Bronchial epithelial cell (primary cell): ENCODE measurements at regions not wholly inside any gene's neighbourhood (a gene's known extent, or its start where the extent isn't known, plus 50 kb on each side); places are given as distances from the start of the nearest gene placed in this dataset.

Experiments used
- DNase-seq: peaks from one replicate; pipeline ENCODE4 v3.0.0-alpha.2; 2010; ENCODE audit warnings: low read depth
- FAIRE-seq: peaks from 2 replicates; lab custom pipeline; 2011; peaks lifted over from hg19 to GRCh38; lab: Jason Lieb, UNC
- H3K27me3 ChIP-seq: 2 replicates; pipeline ENCODE4 v1.5.1; 2011; ENCODE audit warnings: low read length; ENCODE audit not compliant: control insufficient read depth, insufficient read depth
- H3K36me3 ChIP-seq: 2 replicates; pipeline ENCODE4 v1.5.1; 2011; ENCODE audit warnings: low read length; ENCODE audit not compliant: control insufficient read depth, insufficient read depth
- H3K4me3 ChIP-seq: 2 replicates; pipeline ENCODE4 v1.5.1; 2011; ENCODE audit warnings: mild to moderate bottlenecking, low read depth, low read length, control low read depth
- CTCF ChIP-seq: IDR thresholded peaks from 2 replicates; pipeline ENCODE4 v1.5.1; 2011; ENCODE audit warnings: mild to moderate bottlenecking, moderate library complexity, low read length, control low read depth, inconsistent platforms; ENCODE audit not compliant: insufficient read depth, severe bottlenecking

GRCh38 chr3:23028294-23028693 lies 174.8 kb upstream of the UBE2E2 start:
- Histone ChIP-seq H3K36me3 (no peaks in the 10 kb centered on the region), H3K27me3 (no peaks in the 10 kb centered on the region), H3K4me3 (no peak overlapping the region)
- no peak for TF ChIP-seq CTCF
- no peak for FAIRE-seq
- no peak for DNase-seq

GRCh38 chr3:23029001-23029400 lies 174.1 kb upstream of the UBE2E2 start:
- H3K27me3 ChIP-seq, result no peaks in the 10 kb centered on the region
- no peak for FAIRE-seq
- TF ChIP-seq CTCF, result no peak
- no peaks in the 10 kb centered on the region for H3K36me3 ChIP-seq
- DNase-seq, result no peak
- no peak overlapping the region for H3K4me3 ChIP-seq

- TF ChIP-seq CTCF, result no peak
- DNase-seq, result peak; percentile 68
- no peak for FAIRE-seq
- Histone ChIP-seq H3K27me3 (no peaks in the 10 kb centered on the region), H3K36me3 (no peaks in the 10 kb centered on the region), H3K4me3 (no peak overlapping the region)
Measured at GRCh38 chr3:23035927-23036640, 167.0 kb upstream of the UBE2E2 start.

- DNase-seq (no peak), FAIRE-seq (no peak)
- TF ChIP-seq CTCF, result no peak
- no peaks in the 10 kb centered on the region for H3K36me3 ChIP-seq
- H3K4me3 ChIP-seq, result no peak overlapping the region
- no peaks in the 10 kb centered on the region for H3K27me3 ChIP-seq
Measured at GRCh38 chr3:23036728-23037127, 166.4 kb upstream of the UBE2E2 start.

GRCh38 chr3:23038471-23038870 lies 164.7 kb upstream of the UBE2E2 start:
- TF ChIP-seq CTCF, result no peak
- FAIRE-seq, result no peak
- DNase-seq, result no peak
- Histone ChIP-seq H3K36me3 (no peaks in the 10 kb centered on the region), H3K27me3 (no peaks in the 10 kb centered on the region), H3K4me3 (no peak overlapping the region)
